GM23338 (cell line): ENCODE measurements at regions not wholly inside any gene's neighbourhood (a gene's known extent, or its start where the extent isn't known, plus 50 kb on each side); places are given as distances from the start of the nearest gene placed in this dataset.

Source experiments
- ATAC-seq: fragments of 200-7000 bp; cut with Tn5 transposase; 3 replicates; pipeline ENCODE4 v1.9.1; 2020
- DNase-seq: peaks from one replicate; pipeline ENCODE4 v3.0.0-alpha.2; 2015; ENCODE audit warnings: low spot score
- H2AFZ ChIP-seq: fragments of 200-600 bp; sonication (generic); 2 replicates; pipeline ENCODE4 v1.8.0; 2016; ENCODE audit warnings: antibody characterized with exemption, mild to moderate bottlenecking, moderate library complexity
- H3F3A ChIP-seq: fragments of 200-600 bp; sonication (generic); replicated peaks from 2 replicates; pipeline ENCODE4 v1.8.0; 2017; ENCODE audit warnings: antibody characterized with exemption, mixed run types, low read depth
- H3K27ac ChIP-seq: fragments of 200-600 bp; sonication (generic); 2 replicates; pipeline ENCODE4 v1.6.1; 2016; ENCODE audit warnings: low read depth
- H3K27me3 ChIP-seq: fragments of 200-600 bp; sonication (generic); 2 replicates; pipeline ENCODE4 v1.8.0; 2016; ENCODE audit warnings: mild to moderate bottlenecking, mixed run types, moderate library complexity; ENCODE audit not compliant: insufficient read depth
- H3K36me3 ChIP-seq: fragments of 200-600 bp; sonication (generic); 2 replicates; pipeline ENCODE4 v1.8.0; 2016; ENCODE audit warnings: mild to moderate bottlenecking; ENCODE audit not compliant: insufficient read depth
- H3K4me1 ChIP-seq: fragments of 200-600 bp; sonication (generic); 2 replicates; pipeline ENCODE4 v1.8.0; 2016; ENCODE audit warnings: mild to moderate bottlenecking, moderate library complexity; ENCODE audit not compliant: insufficient read depth
- H3K4me2 ChIP-seq: fragments of 200-600 bp; sonication (generic); 2 replicates; pipeline ENCODE4 v1.7.1; 2017; ENCODE audit warnings: mixed run types
- H3K4me3 ChIP-seq: fragments of 200-600 bp; sonication (generic); 2 replicates; pipeline ENCODE4 v1.6.1; 2016; ENCODE audit warnings: mixed run types
- H3K79me2 ChIP-seq: fragments of 200-600 bp; sonication (generic); replicated peaks from 2 replicates; pipeline ENCODE4 v1.8.0; 2017; ENCODE audit warnings: mild to moderate bottlenecking; ENCODE audit not compliant: insufficient read depth
- H3K9me2 ChIP-seq: fragments of 200-600 bp; sonication (generic); 2 replicates; pipeline ENCODE4 v1.8.0; 2017; ENCODE audit not compliant: insufficient read depth
- H4K20me1 ChIP-seq: fragments of 200-600 bp; sonication (generic); replicated peaks from 2 replicates; pipeline ENCODE4 v1.8.0; 2017; ENCODE audit warnings: mild to moderate bottlenecking; ENCODE audit not compliant: insufficient read depth
- H3K27ac Mint-ChIP-seq: 2 replicates; pipeline ENCODE4 v1.8.0; 2020; ENCODE audit warnings: inconsistent platforms, mild to moderate bottlenecking, moderate library complexity, mixed read lengths
- H3K27me3 Mint-ChIP-seq: 3 replicates; pipeline ENCODE4 v1.8.0; 2022; ENCODE audit warnings: low read depth, mild to moderate bottlenecking, moderate library complexity, mixed read lengths, inconsistent platforms; ENCODE audit not compliant: insufficient read depth, poor library complexity
- H3K36me3 Mint-ChIP-seq: 3 replicates; pipeline ENCODE4 v1.8.0; 2021; ENCODE audit warnings: low read depth, mild to moderate bottlenecking, inconsistent platforms, moderate library complexity, mixed read lengths
- H3K4me1 Mint-ChIP-seq: 3 replicates; pipeline ENCODE4 v1.8.0; 2020; ENCODE audit warnings: mild to moderate bottlenecking, inconsistent platforms, mixed read lengths
- H3K4me3 Mint-ChIP-seq: 3 replicates; pipeline ENCODE4 v1.8.0; 2021; ENCODE audit warnings: moderate library complexity, mild to moderate bottlenecking, inconsistent platforms, mixed read lengths
- H3K9me3 Mint-ChIP-seq: 3 replicates; pipeline ENCODE4 v1.8.0; 2020; ENCODE audit warnings: moderate library complexity, mild to moderate bottlenecking, inconsistent platforms, mixed read lengths
- CREB1 ChIP-seq: fragments of 250-450 bp; sonication (Bioruptor Pico); IDR thresholded peaks from 2 replicates; pipeline ENCODE4 v1.5.0; 2020; ENCODE audit warnings: low read depth, mild to moderate bottlenecking, moderate library complexity
- EZH2 ChIP-seq: fragments of 200-600 bp; sonication (generic); IDR thresholded peaks from one replicate; pipeline ENCODE4 v1.8.0; 2017; ENCODE audit warnings: antibody characterized with exemption, mild to moderate bottlenecking, low read depth; ENCODE audit not compliant: unreplicated experiment
- EZH2phosphoT487 ChIP-seq: fragments of 200-600 bp; sonication (generic); IDR thresholded peaks from one replicate; pipeline ENCODE4 v1.8.1; 2018; ENCODE audit warnings: antibody characterized with exemption; ENCODE audit not compliant: unreplicated experiment
- JUNB ChIP-seq: IDR thresholded peaks from one replicate; pipeline ENCODE4 v1.6.1; 2016; ENCODE audit warnings: antibody characterized with exemption; ENCODE audit not compliant: unreplicated experiment
- NANOG ChIP-seq: IDR thresholded peaks from 2 replicates; pipeline ENCODE4 v1.6.1; 2016; ENCODE audit warnings: antibody characterized with exemption, borderline replicate concordance
- POLR2AphosphoS5 ChIP-seq: IDR thresholded peaks from 2 replicates; pipeline ENCODE4 v1.6.1; 2016; ENCODE audit warnings: antibody characterized with exemption, low read depth
- STAT1 ChIP-seq: IDR thresholded peaks from one replicate; pipeline ENCODE4 v1.6.1; 2016; ENCODE audit warnings: antibody characterized with exemption; ENCODE audit not compliant: unreplicated experiment
- ZNF114 ChIP-seq: fragments of 250-450 bp; sonication (Bioruptor Pico); IDR thresholded peaks from 2 replicates; pipeline ENCODE4 v1.5.0; 2020; ENCODE audit warnings: mild to moderate bottlenecking, moderate library complexity
- ZNF331 ChIP-seq: fragments of 250-450 bp; sonication (Bioruptor Pico); IDR thresholded peaks from 2 replicates; pipeline ENCODE4 v1.5.0; 2020; ENCODE audit warnings: low read depth, mild to moderate bottlenecking, moderate library complexity
- TF ChIP-seq, protein P1 (sequence below): fragments of 250-450 bp; sonication (Bioruptor Pico); IDR thresholded peaks from 2 replicates; pipeline ENCODE4 v1.5.0; 2020; ENCODE audit warnings: mild to moderate bottlenecking, moderate library complexity
- TF ChIP-seq, protein P2 (sequence below): IDR thresholded peaks from 2 replicates; pipeline ENCODE4 v1.6.1; 2016; ENCODE audit warnings: antibody characterized with exemption
- TF ChIP-seq, protein P3 (sequence below): IDR thresholded peaks from one replicate; pipeline ENCODE4 v1.6.1; 2018; ENCODE audit warnings: antibody characterized with exemption; ENCODE audit not compliant: unreplicated experiment
- TF ChIP-seq, protein P4 (sequence below), 2 experiments: fragments of 200-600 bp in 1 of 2; sonication (generic) in 1 of 2; conservative IDR thresholded peaks; 2 replicates each; pipeline versions ENCODE4 v1.5.1 to v1.6.1; 2016 to 2017; ENCODE audit warnings: antibody characterized with exemption in 2 of 2, low read depth in 2 of 2, mild to moderate bottlenecking in 2 of 2, moderate library complexity in 1 of 2

DNA sequence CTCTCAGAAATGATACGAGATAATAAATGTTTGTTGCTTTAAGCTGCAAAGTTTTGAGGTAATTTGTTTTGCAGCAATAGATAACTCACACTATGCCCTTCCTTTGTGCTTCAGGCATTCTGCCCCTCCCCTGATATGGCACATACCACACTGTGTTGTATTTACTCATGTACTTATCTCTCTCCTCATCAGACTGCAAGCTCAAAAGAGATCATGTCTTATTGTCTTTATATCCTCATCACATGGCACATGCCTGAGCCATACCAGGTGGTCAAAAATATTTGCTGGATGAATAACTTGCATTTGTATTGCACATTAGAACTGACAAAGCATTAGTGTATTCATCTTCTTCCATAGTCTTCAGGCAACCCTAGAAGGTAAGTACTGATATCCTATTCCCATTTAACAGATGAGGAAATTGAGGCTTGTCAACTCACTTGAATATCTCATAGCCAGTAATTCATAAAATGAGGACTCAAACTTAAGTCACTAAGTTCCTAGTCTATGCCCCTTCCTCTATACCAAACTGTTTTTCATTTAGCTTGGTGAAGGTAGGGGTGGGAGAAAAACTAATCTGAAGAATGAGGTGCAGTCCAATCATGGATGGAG lies 83.9 kb upstream of the EED start:
- Mint-ChIP-seq H3K4me3 (no peak overlapping the region), H3K9me3 (no peaks in the 10 kb centered on the region), H3K27ac (no peak overlapping the region), H3K4me1 (peaks cover 20% of the 10 kb centered on the region), H3K27me3 (peaks cover 10% of the 10 kb centered on the region), H3K36me3 (no peaks in the 10 kb centered on the region)
- no peak overlapping the region for H3K4me2 ChIP-seq
- peaks cover 2% of the 10 kb centered on the region; the same call in 1 of the 2 replicates for H3K9me2 ChIP-seq
- no peaks in the 10 kb centered on the region for H3K79me2 ChIP-seq
- H3F3A ChIP-seq = no peaks in the 10 kb centered on the region
- no peak overlapping the region for H2AFZ ChIP-seq
- no peaks in the 10 kb centered on the region for H3K27me3 ChIP-seq
- H3K36me3 ChIP-seq = no peaks in the 10 kb centered on the region
- DNase-seq (no peak), ATAC-seq (no peak)
- TF ChIP-seq EZH2phosphoT487 = no peak
- TF ChIP-seq STAT1 = no peak
- TF ChIP-seq, protein P1, sequence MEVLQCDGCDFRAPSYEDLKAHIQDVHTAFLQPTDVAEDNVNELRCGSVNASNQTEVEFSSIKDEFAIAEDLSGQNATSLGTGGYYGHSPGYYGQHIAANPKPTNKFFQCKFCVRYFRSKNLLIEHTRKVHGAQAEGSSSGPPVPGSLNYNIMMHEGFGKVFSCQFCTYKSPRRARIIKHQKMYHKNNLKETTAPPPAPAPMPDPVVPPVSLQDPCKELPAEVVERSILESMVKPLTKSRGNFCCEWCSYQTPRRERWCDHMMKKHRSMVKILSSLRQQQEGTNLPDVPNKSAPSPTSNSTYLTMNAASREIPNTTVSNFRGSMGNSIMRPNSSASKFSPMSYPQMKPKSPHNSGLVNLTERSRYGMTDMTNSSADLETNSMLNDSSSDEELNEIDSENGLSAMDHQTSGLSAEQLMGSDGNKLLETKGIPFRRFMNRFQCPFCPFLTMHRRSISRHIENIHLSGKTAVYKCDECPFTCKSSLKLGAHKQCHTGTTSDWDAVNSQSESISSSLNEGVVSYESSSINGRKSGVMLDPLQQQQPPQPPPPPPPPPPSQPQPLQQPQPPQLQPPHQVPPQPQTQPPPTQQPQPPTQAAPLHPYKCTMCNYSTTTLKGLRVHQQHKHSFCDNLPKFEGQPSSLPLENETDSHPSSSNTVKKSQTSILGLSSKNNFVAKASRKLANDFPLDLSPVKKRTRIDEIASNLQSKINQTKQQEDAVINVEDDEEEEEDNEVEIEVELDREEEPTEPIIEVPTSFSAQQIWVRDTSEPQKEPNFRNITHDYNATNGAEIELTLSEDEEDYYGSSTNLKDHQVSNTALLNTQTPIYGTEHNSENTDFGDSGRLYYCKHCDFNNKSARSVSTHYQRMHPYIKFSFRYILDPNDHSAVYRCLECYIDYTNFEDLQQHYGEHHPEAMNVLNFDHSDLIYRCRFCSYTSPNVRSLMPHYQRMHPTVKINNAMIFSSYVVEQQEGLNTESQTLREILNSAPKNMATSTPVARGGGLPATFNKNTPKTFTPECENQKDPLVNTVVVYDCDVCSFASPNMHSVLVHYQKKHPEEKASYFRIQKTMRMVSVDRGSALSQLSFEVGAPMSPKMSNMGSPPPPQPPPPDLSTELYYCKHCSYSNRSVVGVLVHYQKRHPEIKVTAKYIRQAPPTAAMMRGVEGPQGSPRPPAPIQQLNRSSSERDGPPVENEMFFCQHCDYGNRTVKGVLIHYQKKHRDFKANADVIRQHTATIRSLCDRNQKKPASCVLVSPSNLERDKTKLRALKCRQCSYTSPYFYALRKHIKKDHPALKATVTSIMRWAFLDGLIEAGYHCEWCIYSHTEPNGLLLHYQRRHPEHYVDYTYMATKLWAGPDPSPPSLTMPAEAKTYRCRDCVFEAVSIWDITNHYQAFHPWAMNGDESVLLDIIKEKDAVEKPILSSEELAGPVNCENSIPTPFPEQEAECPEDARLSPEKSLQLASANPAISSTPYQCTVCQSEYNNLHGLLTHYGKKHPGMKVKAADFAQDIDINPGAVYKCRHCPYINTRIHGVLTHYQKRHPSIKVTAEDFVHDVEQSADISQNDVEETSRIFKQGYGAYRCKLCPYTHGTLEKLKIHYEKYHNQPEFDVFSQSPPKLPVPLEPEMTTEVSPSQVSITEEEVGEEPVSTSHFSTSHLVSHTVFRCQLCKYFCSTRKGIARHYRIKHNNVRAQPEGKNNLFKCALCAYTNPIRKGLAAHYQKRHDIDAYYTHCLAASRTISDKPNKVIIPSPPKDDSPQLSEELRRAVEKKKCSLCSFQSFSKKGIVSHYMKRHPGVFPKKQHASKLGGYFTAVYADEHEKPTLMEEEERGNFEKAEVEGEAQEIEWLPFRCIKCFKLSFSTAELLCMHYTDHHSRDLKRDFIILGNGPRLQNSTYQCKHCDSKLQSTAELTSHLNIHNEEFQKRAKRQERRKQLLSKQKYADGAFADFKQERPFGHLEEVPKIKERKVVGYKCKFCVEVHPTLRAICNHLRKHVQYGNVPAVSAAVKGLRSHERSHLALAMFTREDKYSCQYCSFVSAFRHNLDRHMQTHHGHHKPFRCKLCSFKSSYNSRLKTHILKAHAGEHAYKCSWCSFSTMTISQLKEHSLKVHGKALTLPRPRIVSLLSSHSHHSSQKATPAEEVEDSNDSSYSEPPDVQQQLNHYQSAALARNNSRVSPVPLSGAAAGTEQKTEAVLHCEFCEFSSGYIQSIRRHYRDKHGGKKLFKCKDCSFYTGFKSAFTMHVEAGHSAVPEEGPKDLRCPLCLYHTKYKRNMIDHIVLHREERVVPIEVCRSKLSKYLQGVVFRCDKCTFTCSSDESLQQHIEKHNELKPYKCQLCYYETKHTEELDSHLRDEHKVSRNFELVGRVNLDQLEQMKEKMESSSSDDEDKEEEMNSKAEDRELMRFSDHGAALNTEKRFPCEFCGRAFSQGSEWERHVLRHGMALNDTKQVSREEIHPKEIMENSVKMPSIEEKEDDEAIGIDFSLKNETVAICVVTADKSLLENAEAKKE (CRISPR knock-in tag) = no peak
- TF ChIP-seq NANOG = no peak
- TF ChIP-seq, protein P2, sequence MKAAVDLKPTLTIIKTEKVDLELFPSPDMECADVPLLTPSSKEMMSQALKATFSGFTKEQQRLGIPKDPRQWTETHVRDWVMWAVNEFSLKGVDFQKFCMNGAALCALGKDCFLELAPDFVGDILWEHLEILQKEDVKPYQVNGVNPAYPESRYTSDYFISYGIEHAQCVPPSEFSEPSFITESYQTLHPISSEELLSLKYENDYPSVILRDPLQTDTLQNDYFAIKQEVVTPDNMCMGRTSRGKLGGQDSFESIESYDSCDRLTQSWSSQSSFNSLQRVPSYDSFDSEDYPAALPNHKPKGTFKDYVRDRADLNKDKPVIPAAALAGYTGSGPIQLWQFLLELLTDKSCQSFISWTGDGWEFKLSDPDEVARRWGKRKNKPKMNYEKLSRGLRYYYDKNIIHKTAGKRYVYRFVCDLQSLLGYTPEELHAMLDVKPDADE = no peak
- TF ChIP-seq POLR2AphosphoS5 = no peak
- TF ChIP-seq JUNB = no peak
- TF ChIP-seq ZNF114 (CRISPR knock-in tag) = no peak
- no peak for TF ChIP-seq EZH2
- TF ChIP-seq CREB1 (CRISPR knock-in tag) = no peak
- TF ChIP-seq, protein P3, sequence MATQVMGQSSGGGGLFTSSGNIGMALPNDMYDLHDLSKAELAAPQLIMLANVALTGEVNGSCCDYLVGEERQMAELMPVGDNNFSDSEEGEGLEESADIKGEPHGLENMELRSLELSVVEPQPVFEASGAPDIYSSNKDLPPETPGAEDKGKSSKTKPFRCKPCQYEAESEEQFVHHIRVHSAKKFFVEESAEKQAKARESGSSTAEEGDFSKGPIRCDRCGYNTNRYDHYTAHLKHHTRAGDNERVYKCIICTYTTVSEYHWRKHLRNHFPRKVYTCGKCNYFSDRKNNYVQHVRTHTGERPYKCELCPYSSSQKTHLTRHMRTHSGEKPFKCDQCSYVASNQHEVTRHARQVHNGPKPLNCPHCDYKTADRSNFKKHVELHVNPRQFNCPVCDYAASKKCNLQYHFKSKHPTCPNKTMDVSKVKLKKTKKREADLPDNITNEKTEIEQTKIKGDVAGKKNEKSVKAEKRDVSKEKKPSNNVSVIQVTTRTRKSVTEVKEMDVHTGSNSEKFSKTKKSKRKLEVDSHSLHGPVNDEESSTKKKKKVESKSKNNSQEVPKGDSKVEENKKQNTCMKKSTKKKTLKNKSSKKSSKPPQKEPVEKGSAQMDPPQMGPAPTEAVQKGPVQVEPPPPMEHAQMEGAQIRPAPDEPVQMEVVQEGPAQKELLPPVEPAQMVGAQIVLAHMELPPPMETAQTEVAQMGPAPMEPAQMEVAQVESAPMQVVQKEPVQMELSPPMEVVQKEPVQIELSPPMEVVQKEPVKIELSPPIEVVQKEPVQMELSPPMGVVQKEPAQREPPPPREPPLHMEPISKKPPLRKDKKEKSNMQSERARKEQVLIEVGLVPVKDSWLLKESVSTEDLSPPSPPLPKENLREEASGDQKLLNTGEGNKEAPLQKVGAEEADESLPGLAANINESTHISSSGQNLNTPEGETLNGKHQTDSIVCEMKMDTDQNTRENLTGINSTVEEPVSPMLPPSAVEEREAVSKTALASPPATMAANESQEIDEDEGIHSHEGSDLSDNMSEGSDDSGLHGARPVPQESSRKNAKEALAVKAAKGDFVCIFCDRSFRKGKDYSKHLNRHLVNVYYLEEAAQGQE = no peak
- no peak for TF ChIP-seq ZNF331
- TF ChIP-seq, protein P4, sequence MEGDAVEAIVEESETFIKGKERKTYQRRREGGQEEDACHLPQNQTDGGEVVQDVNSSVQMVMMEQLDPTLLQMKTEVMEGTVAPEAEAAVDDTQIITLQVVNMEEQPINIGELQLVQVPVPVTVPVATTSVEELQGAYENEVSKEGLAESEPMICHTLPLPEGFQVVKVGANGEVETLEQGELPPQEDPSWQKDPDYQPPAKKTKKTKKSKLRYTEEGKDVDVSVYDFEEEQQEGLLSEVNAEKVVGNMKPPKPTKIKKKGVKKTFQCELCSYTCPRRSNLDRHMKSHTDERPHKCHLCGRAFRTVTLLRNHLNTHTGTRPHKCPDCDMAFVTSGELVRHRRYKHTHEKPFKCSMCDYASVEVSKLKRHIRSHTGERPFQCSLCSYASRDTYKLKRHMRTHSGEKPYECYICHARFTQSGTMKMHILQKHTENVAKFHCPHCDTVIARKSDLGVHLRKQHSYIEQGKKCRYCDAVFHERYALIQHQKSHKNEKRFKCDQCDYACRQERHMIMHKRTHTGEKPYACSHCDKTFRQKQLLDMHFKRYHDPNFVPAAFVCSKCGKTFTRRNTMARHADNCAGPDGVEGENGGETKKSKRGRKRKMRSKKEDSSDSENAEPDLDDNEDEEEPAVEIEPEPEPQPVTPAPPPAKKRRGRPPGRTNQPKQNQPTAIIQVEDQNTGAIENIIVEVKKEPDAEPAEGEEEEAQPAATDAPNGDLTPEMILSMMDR (conservative IDR thresholded peaks at IDR 0.05; ENCODE audit: low read depth in 2 of 2) = no peak
- no peaks in the 10 kb centered on the region for H3K4me1 ChIP-seq
- no peak overlapping the region for H3K4me3 ChIP-seq
- H4K20me1 ChIP-seq = no peaks in the 10 kb centered on the region
- no peak overlapping the region for H3K27ac ChIP-seq
